Activated B cell treated with CpG ODN at 0.5 μM for 24 hours (primary cell): ENCODE measurements at regions not wholly inside any gene's neighbourhood (a gene's known extent, or its start where the extent isn't known, plus 50 kb on each side); places are given as distances from the start of the nearest gene placed in this dataset.

ENCODE experiments used
- ATAC-seq: fragments of 200-7000 bp; cut with Tn5 transposase; one replicate; pipeline ENCODE4 v1.10.0; 2021; ENCODE audit warnings: low read depth, mild to moderate bottlenecking, moderate library complexity
- CTCF ChIA-PET: fragments of 350-600 bp; sonication (Branson Sonifier 250); formaldehyde crosslinking; loops from one replicate; lab custom pipeline; 2021; ENCODE audit warnings: antibody characterized with exemption; lab: Charles Lee
- POLR2A ChIA-PET: fragments of 350-600 bp; sonication (Branson Sonifier 250); formaldehyde crosslinking; loops from one replicate; lab custom pipeline; 2021; ENCODE audit warnings: antibody characterized with exemption; lab: Charles Lee
- DNase-seq: peaks from one replicate; pipeline ENCODE4 v3.0.0; 2022
- H3K27ac Mint-ChIP-seq: one replicate; pipeline ENCODE4 v1.8.0; 2020; ENCODE audit warnings: mixed read lengths
- H3K27me3 Mint-ChIP-seq: one replicate; pipeline ENCODE4 v1.8.0; 2021; ENCODE audit warnings: mixed read lengths
- H3K36me3 Mint-ChIP-seq: one replicate; pipeline ENCODE4 v1.8.0; 2021; ENCODE audit warnings: low read depth, mixed read lengths
- H3K4me1 Mint-ChIP-seq: one replicate; pipeline ENCODE4 v1.8.0; 2021; ENCODE audit warnings: mixed read lengths
- H3K4me3 Mint-ChIP-seq: one replicate; pipeline ENCODE4 v1.8.0; 2020; ENCODE audit warnings: mild to moderate bottlenecking, mixed read lengths
- H3K9me3 Mint-ChIP-seq: one replicate; pipeline ENCODE4 v1.8.0; 2020; ENCODE audit warnings: mixed read lengths
- CTCF ChIP-seq: fragments of 200-600 bp; IDR thresholded peaks from one replicate; pipeline ENCODE4 v1.8.0; 2022; ENCODE audit warnings: antibody characterized with exemption, mild to moderate bottlenecking
- intact Hi-C: fragments of 100-400 bp; cut with micrococcal nuclease; formaldehyde crosslinking; loops from one replicate; pipeline ENCODE4 v1.15.1; 2024

GRCh38 chr4:96974295-96974694, 1134.4 kb downstream of the PDHA2 start:
- ChIA-PET CTCF (no interaction called here), POLR2A (no interaction called here)
- ATAC-seq: no peak
- intact Hi-C loops: no loop called here
- no peak for DNase-seq
- H3K27ac Mint-ChIP-seq: no peak overlapping the region
- no peak overlapping the region for H3K4me3 Mint-ChIP-seq
- no peaks in the 10 kb centered on the region for H3K27me3 Mint-ChIP-seq
- TF ChIP-seq CTCF: no peak
- H3K9me3 Mint-ChIP-seq: peaks cover 2% of the 10 kb centered on the region
- no peaks in the 10 kb centered on the region for H3K4me1 Mint-ChIP-seq
- H3K36me3 Mint-ChIP-seq: no peaks in the 10 kb centered on the region

GRCh38 chr4:96983830-96984229, 1143.9 kb downstream of the PDHA2 start:
- H3K4me3 Mint-ChIP-seq: no peak overlapping the region
- H3K4me1 Mint-ChIP-seq: no peaks in the 10 kb centered on the region
- peaks cover 6% of the 10 kb centered on the region for H3K9me3 Mint-ChIP-seq
- ATAC-seq: no peak
- no peaks in the 10 kb centered on the region for H3K27me3 Mint-ChIP-seq
- DNase-seq: no peak
- H3K27ac Mint-ChIP-seq: no peak overlapping the region
- ChIA-PET CTCF (no interaction called here), POLR2A (no interaction called here)
- no peak for TF ChIP-seq CTCF
- intact Hi-C loops: no loop called here
- H3K36me3 Mint-ChIP-seq: no peaks in the 10 kb centered on the region

- CTCF ChIA-PET: no interaction called here
- intact Hi-C loops: no loop called here
- Mint-ChIP-seq H3K27me3 (no peaks in the 10 kb centered on the region), H3K4me1 (no peaks in the 10 kb centered on the region), H3K9me3 (peaks cover 6% of the 10 kb centered on the region), H3K4me3 (no peak overlapping the region), H3K36me3 (no peaks in the 10 kb centered on the region), H3K27ac (no peak overlapping the region)
- TF ChIP-seq CTCF: no peak
- DNase-seq (no peak), ATAC-seq (no peak)
- POLR2A ChIA-PET: no interaction called here
Measured at GRCh38 chr4:96986816-96987215, 1146.9 kb downstream of the PDHA2 start.

- no peak for TF ChIP-seq CTCF
- intact Hi-C loops: no loop called here
- DNase-seq: no peak
- Mint-ChIP-seq H3K27ac (no peak overlapping the region), H3K36me3 (no peaks in the 10 kb centered on the region), H3K27me3 (no peaks in the 10 kb centered on the region), H3K4me1 (no peaks in the 10 kb centered on the region), H3K4me3 (no peak overlapping the region), H3K9me3 (peaks cover 3% of the 10 kb centered on the region)
- POLR2A ChIA-PET: no interaction called here
- CTCF ChIA-PET: no interaction called here
- no peak for ATAC-seq
Measured at GRCh38 chr4:96991083-96991482, 1151.2 kb downstream of the PDHA2 start.

GRCh38 chr4:96992443-96992842, 1150.8 kb downstream of the STPG2 start:
- intact Hi-C loops: no loop called here
- no peak for DNase-seq
- no peak for ATAC-seq
- ChIA-PET CTCF (no interaction called here), POLR2A (no interaction called here)
- no peak for TF ChIP-seq CTCF
- Mint-ChIP-seq H3K4me3 (no peak overlapping the region), H3K27ac (no peak overlapping the region), H3K4me1 (no peaks in the 10 kb centered on the region), H3K36me3 (no peaks in the 10 kb centered on the region), H3K27me3 (no peaks in the 10 kb centered on the region), H3K9me3 (peaks cover 3% of the 10 kb centered on the region)
